Loucy (cell line): ENCODE measurements at regions not wholly inside any gene's neighbourhood (a gene's known extent, or its start where the extent isn't known, plus 50 kb on each side); places are given as distances from the start of the nearest gene placed in this dataset.

ENCODE experiments used
- H2AFZ ChIP-seq: fragments of 200-600 bp; sonication (generic); 2 replicates; pipeline ENCODE4 v1.6.0; 2016; ENCODE audit warnings: antibody characterized with exemption, mild to moderate bottlenecking, low read length, moderate library complexity
- H3F3A ChIP-seq: fragments of 200-600 bp; 2 replicates; pipeline ENCODE4 v1.6.0; 2016; ENCODE audit warnings: antibody characterized with exemption, low read depth, mild to moderate bottlenecking
- H3K27me3 ChIP-seq: fragments of 200-600 bp; sonication (generic); 2 replicates; pipeline ENCODE4 v1.6.1; 2014; ENCODE audit warnings: low read length, mild to moderate bottlenecking; ENCODE audit not compliant: insufficient read depth, poor library complexity, severe bottlenecking
- H3K36me3 ChIP-seq: fragments of 200-600 bp; sonication (generic); 2 replicates; pipeline ENCODE4 v1.6.1; 2016; ENCODE audit warnings: low read length; ENCODE audit not compliant: insufficient read depth
- H3K4me1 ChIP-seq: fragments of 200-600 bp; sonication (generic); 2 replicates; pipeline ENCODE4 v1.5.1; 2014; ENCODE audit warnings: low read length, mild to moderate bottlenecking; ENCODE audit not compliant: insufficient read depth, poor library complexity, severe bottlenecking
- H3K4me2 ChIP-seq: fragments of 200-600 bp; sonication (generic); 2 replicates; pipeline ENCODE4 v1.6.0; 2014; ENCODE audit warnings: antibody characterized with exemption, low read length, low read depth, mild to moderate bottlenecking; ENCODE audit not compliant: poor library complexity, severe bottlenecking
- H3K4me3 ChIP-seq: fragments of 200-600 bp; sonication (generic); 2 replicates; pipeline ENCODE4 v1.5.1; 2014; ENCODE audit warnings: low read length, mild to moderate bottlenecking, mixed read lengths; ENCODE audit not compliant: poor library complexity, severe bottlenecking
- H3K79me2 ChIP-seq: fragments of 200-600 bp; sonication (generic); 2 replicates; pipeline ENCODE4 v1.6.1; 2014; ENCODE audit warnings: low read length; ENCODE audit not compliant: insufficient read depth
- H3K9ac ChIP-seq: fragments of 200-600 bp; sonication (generic); 2 replicates; pipeline ENCODE4 v1.6.0; 2014; ENCODE audit warnings: mild to moderate bottlenecking, low read depth, low read length, moderate library complexity; ENCODE audit not compliant: poor library complexity, severe bottlenecking
- H3K9me2 ChIP-seq: fragments of 200-600 bp; sonication (generic); replicated peaks from 2 replicates; pipeline ENCODE4 v1.6.1; 2016; ENCODE audit warnings: low read depth, low read length, mixed read lengths
- H3K9me3 ChIP-seq: fragments of 200-600 bp; sonication (generic); 2 replicates; pipeline ENCODE4 v1.6.1; 2014; ENCODE audit warnings: mild to moderate bottlenecking, antibody characterized with exemption, low read length, low read depth; ENCODE audit not compliant: insufficient read depth
- H4K20me1 ChIP-seq: fragments of 200-600 bp; sonication (generic); 2 replicates; pipeline ENCODE4 v1.6.0; 2014; ENCODE audit warnings: antibody characterized with exemption, low read length, mild to moderate bottlenecking; ENCODE audit not compliant: insufficient read depth, poor library complexity, severe bottlenecking
- EZH2phosphoT487 ChIP-seq: fragments of 200-600 bp; IDR thresholded peaks from 2 replicates; pipeline ENCODE4 v1.6.1; 2018; ENCODE audit warnings: antibody characterized with exemption, mild to moderate bottlenecking, moderate library complexity, borderline replicate concordance
- TF ChIP-seq, protein P1 (sequence below): fragments of 200-600 bp; sonication (generic); conservative IDR thresholded peaks from 2 replicates; pipeline ENCODE4 v1.5.1; 2014; ENCODE audit warnings: mild to moderate bottlenecking, antibody characterized with exemption, low read length

DNA sequence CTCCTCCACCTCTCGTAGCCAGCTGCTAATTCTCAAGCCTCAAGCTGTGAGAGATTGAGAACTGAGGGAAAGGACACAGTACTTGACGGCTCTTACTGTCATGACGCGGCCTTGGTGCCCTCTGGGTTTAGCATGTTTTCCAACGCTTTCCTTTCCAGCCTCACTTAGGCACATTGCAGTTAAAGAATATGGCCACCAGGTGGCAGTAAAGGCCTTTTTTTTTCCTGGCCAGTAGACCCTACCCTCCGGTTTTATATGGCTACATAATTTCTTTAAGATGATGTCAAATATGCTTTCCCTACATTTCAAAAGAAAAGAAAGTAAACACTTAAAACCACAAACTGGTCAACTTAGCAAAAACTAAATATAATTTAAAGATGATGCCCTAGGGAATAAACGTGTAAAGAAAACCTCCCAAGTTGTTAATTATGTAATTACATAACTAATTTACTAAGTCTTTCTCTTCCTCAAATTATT is 56.8 kb upstream of the PRDX6 start:
- Histone ChIP-seq H3K4me2 (no peak overlapping the region), H4K20me1 (no peaks in the 10 kb centered on the region), H3K79me2 (no peaks in the 10 kb centered on the region), H3K4me3 (no peak overlapping the region), H3K9ac (no peak overlapping the region), H3F3A (no peaks in the 10 kb centered on the region), H2AFZ (peak overlapping the region; percentile 47), H3K9me2 (no peaks in the 10 kb centered on the region), H3K9me3 (no peaks in the 10 kb centered on the region), H3K36me3 (no peaks in the 10 kb centered on the region), H3K4me1 (peaks cover 9% of the 10 kb centered on the region), H3K27me3 (no peaks in the 10 kb centered on the region)
- TF ChIP-seq EZH2phosphoT487: no peak
- TF ChIP-seq, protein P1, sequence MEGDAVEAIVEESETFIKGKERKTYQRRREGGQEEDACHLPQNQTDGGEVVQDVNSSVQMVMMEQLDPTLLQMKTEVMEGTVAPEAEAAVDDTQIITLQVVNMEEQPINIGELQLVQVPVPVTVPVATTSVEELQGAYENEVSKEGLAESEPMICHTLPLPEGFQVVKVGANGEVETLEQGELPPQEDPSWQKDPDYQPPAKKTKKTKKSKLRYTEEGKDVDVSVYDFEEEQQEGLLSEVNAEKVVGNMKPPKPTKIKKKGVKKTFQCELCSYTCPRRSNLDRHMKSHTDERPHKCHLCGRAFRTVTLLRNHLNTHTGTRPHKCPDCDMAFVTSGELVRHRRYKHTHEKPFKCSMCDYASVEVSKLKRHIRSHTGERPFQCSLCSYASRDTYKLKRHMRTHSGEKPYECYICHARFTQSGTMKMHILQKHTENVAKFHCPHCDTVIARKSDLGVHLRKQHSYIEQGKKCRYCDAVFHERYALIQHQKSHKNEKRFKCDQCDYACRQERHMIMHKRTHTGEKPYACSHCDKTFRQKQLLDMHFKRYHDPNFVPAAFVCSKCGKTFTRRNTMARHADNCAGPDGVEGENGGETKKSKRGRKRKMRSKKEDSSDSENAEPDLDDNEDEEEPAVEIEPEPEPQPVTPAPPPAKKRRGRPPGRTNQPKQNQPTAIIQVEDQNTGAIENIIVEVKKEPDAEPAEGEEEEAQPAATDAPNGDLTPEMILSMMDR: peak; percentile 84

DNA sequence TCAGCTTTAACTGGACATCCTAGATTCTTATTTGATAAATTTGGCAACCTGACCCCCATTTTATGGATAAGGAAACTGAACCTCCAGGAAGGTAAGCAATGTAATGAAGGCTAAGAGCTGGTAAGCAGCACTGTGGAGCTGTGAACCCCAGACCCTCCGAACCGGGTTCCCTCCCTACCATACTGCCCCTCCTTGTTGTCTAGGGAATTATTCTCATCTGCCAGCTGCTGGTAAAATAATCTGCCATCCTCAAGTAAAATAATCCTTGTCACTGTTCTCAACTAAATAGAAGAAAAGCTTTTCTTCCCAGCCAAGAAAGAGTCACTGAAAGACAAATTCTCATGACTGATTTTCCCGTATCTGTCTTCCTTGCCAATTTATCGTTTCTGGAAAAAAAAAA is 55.8 kb upstream of the PRDX6 start:
- no peaks in the 10 kb centered on the region for H3F3A ChIP-seq
- peaks cover 9% of the 10 kb centered on the region for H3K4me1 ChIP-seq
- no peaks in the 10 kb centered on the region for H4K20me1 ChIP-seq
- H3K79me2 ChIP-seq: no peaks in the 10 kb centered on the region
- no peak overlapping the region for H3K9ac ChIP-seq
- H3K27me3 ChIP-seq: no peaks in the 10 kb centered on the region
- no peak overlapping the region for H3K4me2 ChIP-seq
- H3K9me3 ChIP-seq: no peaks in the 10 kb centered on the region
- no peak overlapping the region for H3K4me3 ChIP-seq
- H2AFZ ChIP-seq: no peak overlapping the region
- H3K36me3 ChIP-seq: no peaks in the 10 kb centered on the region
- no peaks in the 10 kb centered on the region for H3K9me2 ChIP-seq
- no peak for TF ChIP-seq EZH2phosphoT487
- TF ChIP-seq, protein P1: no peak

DNA sequence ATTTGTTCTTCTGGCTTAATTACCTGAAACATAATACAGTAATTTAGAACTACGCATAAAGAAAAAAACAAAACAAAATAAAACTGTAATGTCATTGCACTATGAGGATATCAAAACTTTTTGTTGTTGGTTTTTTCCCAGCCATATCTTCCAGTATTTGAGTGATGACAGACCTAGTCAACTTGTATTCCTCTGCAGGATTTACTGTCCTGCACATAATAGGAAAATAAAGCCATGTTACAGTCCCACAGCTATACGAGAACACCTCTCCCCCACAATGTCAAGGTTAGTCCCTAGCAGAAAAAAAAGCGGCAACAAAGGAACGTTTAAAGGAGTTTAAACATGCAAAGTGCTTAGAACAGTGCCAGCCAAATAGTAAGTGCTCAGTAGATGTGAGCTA is 55.3 kb upstream of the PRDX6 start:
- no peaks in the 10 kb centered on the region for H3K9me2 ChIP-seq
- H3F3A ChIP-seq: no peaks in the 10 kb centered on the region
- no peak overlapping the region for H3K9ac ChIP-seq
- peaks cover 9% of the 10 kb centered on the region for H3K4me1 ChIP-seq
- H4K20me1 ChIP-seq: no peaks in the 10 kb centered on the region
- no peak overlapping the region for H3K4me3 ChIP-seq
- no peaks in the 10 kb centered on the region for H3K9me3 ChIP-seq
- H2AFZ ChIP-seq: no peak overlapping the region
- H3K4me2 ChIP-seq: no peak overlapping the region
- H3K36me3 ChIP-seq: no peaks in the 10 kb centered on the region
- TF ChIP-seq, protein P1: no peak
- no peak for TF ChIP-seq EZH2phosphoT487
- H3K79me2 ChIP-seq: no peaks in the 10 kb centered on the region
- H3K27me3 ChIP-seq: no peaks in the 10 kb centered on the region
